Fibroblast of lung (primary cell): ENCODE measurements at regions not wholly inside any gene's neighbourhood (a gene's known extent, or its start where the extent isn't known, plus 50 kb on each side); places are given as distances from the start of the nearest gene placed in this dataset.

Source experiments
- DNase-seq, 2 donors: peaks; one replicate each; pipeline versions ENCODE4 v3.0.0 to v3.0.0-alpha.2; 2010; ENCODE audit warnings: low read depth in 2 of 2
- H2AFZ ChIP-seq: 2 replicates; pipeline ENCODE4 v1.5.1; 2012; ENCODE audit warnings: low read length, control low read depth, inconsistent platforms
- H3K27ac ChIP-seq: 2 replicates; pipeline ENCODE4 v1.5.1; 2011; ENCODE audit warnings: low read length, control low read depth; ENCODE audit not compliant: insufficient read depth
- H3K27me3 ChIP-seq: 2 replicates; pipeline ENCODE4 v1.5.1; 2011; ENCODE audit warnings: mild to moderate bottlenecking, low read length; ENCODE audit not compliant: control insufficient read depth, insufficient read depth
- H3K36me3 ChIP-seq: 2 replicates; pipeline ENCODE4 v1.5.1; 2011; ENCODE audit warnings: low read length; ENCODE audit not compliant: control insufficient read depth, insufficient read depth
- H3K4me1 ChIP-seq: 2 replicates; pipeline ENCODE4 v1.5.1; 2011; ENCODE audit warnings: low read length; ENCODE audit not compliant: control insufficient read depth, insufficient read depth; ENCODE audit errors: extremely low read depth
- H3K4me2 ChIP-seq: 2 replicates; pipeline ENCODE4 v1.5.1; 2011; ENCODE audit warnings: low read length, control low read depth; ENCODE audit not compliant: insufficient read depth; ENCODE audit errors: extremely low read depth
- H3K4me3 ChIP-seq, 4 experiments: fragments of 200-600 bp in 1 of 4; sonication (generic) in 1 of 4; replicated peaks in 1 of 4; 2 replicates each; pipeline ENCODE4 v1.5.1; 2011 to 2016; ENCODE audit warnings: low read length in 4 of 4, low read depth in 3 of 4, mild to moderate bottlenecking in 3 of 4, control low read depth in 2 of 4, inconsistent platforms in 1 of 4, mixed read lengths in 1 of 4; ENCODE audit not compliant: insufficient read depth in 1 of 4; ENCODE audit errors: control extremely low read depth in 1 of 4
- H3K79me2 ChIP-seq: 2 replicates; pipeline ENCODE4 v1.5.1; 2012; ENCODE audit warnings: mild to moderate bottlenecking, low read length, inconsistent platforms; ENCODE audit not compliant: control insufficient read depth, insufficient read depth
- H3K9ac ChIP-seq: 2 replicates; pipeline ENCODE4 v1.5.1; 2011; ENCODE audit warnings: mild to moderate bottlenecking, low read length, control low read depth; ENCODE audit not compliant: insufficient read depth
- H3K9me3 ChIP-seq: 2 replicates; pipeline ENCODE4 v1.5.1; 2012; ENCODE audit warnings: low read depth, low read length; ENCODE audit not compliant: control insufficient read depth, insufficient read depth
- H4K20me1 ChIP-seq: 2 replicates; pipeline ENCODE4 v1.5.1; 2011; ENCODE audit warnings: low read length; ENCODE audit not compliant: control insufficient read depth, insufficient read depth; ENCODE audit errors: extremely low read depth
- CTCF ChIP-seq, 2 donors: IDR thresholded peaks in 1 of 2; conservative IDR thresholded peaks in 1 of 2; 1 replicate in 1 of 2; 2 replicates in 1 of 2; pipeline ENCODE4 v1.5.1; 2011 to 2012; ENCODE audit warnings: low read length in 2 of 2, control low read depth in 1 of 2, inconsistent platforms in 1 of 2, low read depth in 1 of 2, mild to moderate bottlenecking in 1 of 2
- EZH2 ChIP-seq: IDR thresholded peaks from 2 replicates; pipeline ENCODE4 v1.5.1; 2012; ENCODE audit warnings: low read length, control low read depth, mild to moderate bottlenecking; ENCODE audit errors: missing control alignments

GRCh38 chr1:213389061-213389581 is 338.1 kb downstream of the RPS6KC1 start:
- Histone ChIP-seq H3K9me3 (no peaks in the 10 kb centered on the region), H4K20me1 (no peaks in the 10 kb centered on the region), H3K27me3 (no peaks in the 10 kb centered on the region), H3K36me3 (no peaks in the 10 kb centered on the region), H3K4me1 (no peaks in the 10 kb centered on the region), H3K27ac (no peak overlapping the region), H2AFZ (no peak overlapping the region), H3K9ac (no peak overlapping the region), H3K4me2 (no peak overlapping the region), H3K79me2 (no peaks in the 10 kb centered on the region), H3K4me3 (no peak overlapping the region)
- DNase-seq, result peak in 1 of 2 donors; percentile 9
- TF ChIP-seq EZH2, result no peak
- TF ChIP-seq CTCF (conservative IDR thresholded peaks at IDR 0.05 in 1 of 2, IDR thresholded peaks at IDR 0.05 in 1 of 2; ENCODE audit: low read depth in 1 of 2, low read length in 2 of 2), result no peak

GRCh38 chr1:213391445-213391844 is 340.4 kb downstream of the RPS6KC1 start:
- no peak for DNase-seq
- Histone ChIP-seq H3K9ac (no peak overlapping the region), H2AFZ (no peak overlapping the region), H3K4me2 (no peak overlapping the region), H3K36me3 (no peaks in the 10 kb centered on the region), H3K27ac (no peak overlapping the region), H3K27me3 (no peaks in the 10 kb centered on the region), H3K9me3 (no peaks in the 10 kb centered on the region), H3K79me2 (no peaks in the 10 kb centered on the region), H3K4me3 (no peak overlapping the region), H4K20me1 (no peaks in the 10 kb centered on the region), H3K4me1 (no peaks in the 10 kb centered on the region)
- TF ChIP-seq CTCF (conservative IDR thresholded peaks at IDR 0.05 in 1 of 2, IDR thresholded peaks at IDR 0.05 in 1 of 2; ENCODE audit: low read depth in 1 of 2, low read length in 2 of 2) (no peak), EZH2 (no peak)

GRCh38 chr1:213393860-213394259 is 342.8 kb downstream of the RPS6KC1 start:
- Histone ChIP-seq H3K9me3 (no peaks in the 10 kb centered on the region), H3K79me2 (no peaks in the 10 kb centered on the region), H3K4me3 (no peak overlapping the region), H3K27me3 (no peaks in the 10 kb centered on the region), H3K27ac (no peak overlapping the region), H3K4me1 (no peaks in the 10 kb centered on the region), H4K20me1 (no peaks in the 10 kb centered on the region), H2AFZ (no peak overlapping the region), H3K4me2 (no peak overlapping the region), H3K9ac (no peak overlapping the region), H3K36me3 (no peaks in the 10 kb centered on the region)
- DNase-seq, result no peak
- no peak for TF ChIP-seq CTCF (conservative IDR thresholded peaks at IDR 0.05 in 1 of 2, IDR thresholded peaks at IDR 0.05 in 1 of 2; ENCODE audit: low read depth in 1 of 2, low read length in 2 of 2)
- no peak for TF ChIP-seq EZH2
